ENCODE measurements at regions not wholly inside any gene's neighbourhood (a gene's known extent, or its start where the extent isn't known, plus 50 kb on each side); places are given as distances from the start of the nearest gene placed in this dataset.

- ChIA-PET POLR2A (no interaction called here), CTCF (interaction anchor here (0.9 to 1.6 kb wide), 2 partner anchors 19 to 158 kb away, joined by 3 read pairs; no protein-coding TSS in a partner anchor)
- DNase-seq (ENCODE audit: low read depth, low spot score) (no peak), FAIRE-seq (no peak)
- no peaks in the 10 kb centered on the region for H3K79me2 ChIP-seq (ENCODE audit: control insufficient read depth, insufficient read depth, low read length)
- no peaks in the 10 kb centered on the region for H3K27me3 ChIP-seq (ENCODE audit: control insufficient read depth in 2 of 2, insufficient read depth in 2 of 2, low read length in 2 of 2)
- no TSS peak for BruUV-seq (replicated peaks)
- no peak for TF ChIP-seq EZH2 (IDR thresholded peaks at IDR 0.05; ENCODE audit: borderline replicate concordance, low read depth, low read length, severe bottlenecking)
- TF ChIP-seq POLR2AphosphoS5 (IDR thresholded peaks at IDR 0.05; ENCODE audit: insufficient read depth, low read depth, low read length), result no peak
- no peaks in the 10 kb centered on the region for H4K20me1 ChIP-seq (replicated peaks; ENCODE audit: control insufficient read depth, extremely low read depth, insufficient read depth, low read length)
- no peak overlapping the region for H3K27ac ChIP-seq (ENCODE audit: insufficient read depth, low read depth, low read length)
- no peak overlapping the region for H2AFZ ChIP-seq (ENCODE audit: low read depth, low read length)
- H3K36me3 ChIP-seq (ENCODE audit: control insufficient read depth in 2 of 2, extremely low read depth in 1 of 2, insufficient read depth in 2 of 2, low read length in 2 of 2), result no peaks in the 10 kb centered on the region
- H3K9ac ChIP-seq (replicated peaks; ENCODE audit: extremely low read depth, insufficient read depth, low read length), result no peak overlapping the region
- no peaks in the 10 kb centered on the region for H3K9me1 ChIP-seq (replicated peaks; ENCODE audit: control insufficient read depth, extremely low read depth, insufficient read depth, low read length)
- H3K9me3 ChIP-seq (replicated peaks; ENCODE audit: control insufficient read depth, insufficient read depth, low read length), result no peaks in the 10 kb centered on the region
- H3K4me1 ChIP-seq (ENCODE audit: control insufficient read depth, extremely low read depth, insufficient read depth, low read length), result no peaks in the 10 kb centered on the region
- dilution Hi-C loops (cut with MboI; ENCODE audit: extremely low pct_ligation_motif_present, low sequenced_read_pairs) (no loop called here), intact Hi-C loops (cut with micrococcal nuclease) (no loop called here)
- H3K4me3 ChIP-seq (replicated peaks in 1 of 3; ENCODE audit: insufficient read depth in 1 of 3, low read depth in 1 of 3, low read length in 3 of 3), result no peak overlapping the region
- H3K4me2 ChIP-seq (ENCODE audit: insufficient read depth, low read length), result no peak overlapping the region
Observed at GRCh38 chr3:30974071-30974470, 79.6 kb upstream of the GADL1 start.

DNA sequence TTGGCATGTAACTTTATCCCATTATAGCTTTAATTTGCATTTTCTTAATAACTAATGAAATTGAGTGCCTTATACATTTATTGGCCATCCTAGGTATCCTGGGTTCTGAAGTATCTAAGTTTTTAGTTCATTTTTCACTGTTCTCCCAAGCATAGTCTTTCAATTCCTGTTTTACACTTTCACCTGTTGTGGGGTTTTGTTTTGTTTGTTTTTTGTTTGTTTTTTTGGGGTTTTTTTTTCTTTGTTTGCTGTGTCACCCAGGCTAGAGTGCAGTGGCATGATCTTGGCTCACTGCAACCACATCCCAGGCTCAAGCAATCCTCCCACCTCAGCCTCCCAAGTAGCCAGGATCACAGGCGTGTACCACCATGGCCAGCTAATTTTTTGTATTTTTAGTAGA lies 83.1 kb upstream of the GADL1 start:
- BruUV-seq (replicated peaks), result no TSS peak
- CTCF ChIA-PET, result interaction anchor here (1.0 kb wide), 1 partner anchor 155 kb away, joined by 3 read pairs; no protein-coding TSS in a partner anchor

More for the DNA sequence above, 83.1 kb upstream of the GADL1 start:
- TF ChIP-seq FOS (IDR thresholded peaks at IDR 0.05; ENCODE audit: borderline replicate concordance, insufficient read depth, low read length), result no peak
- no peak for TF ChIP-seq MYC (IDR thresholded peaks at IDR 0.05; ENCODE audit: low read depth, low read length)
- no peak for TF ChIP-seq GATA2 (IDR thresholded peaks at IDR 0.05; ENCODE audit: insufficient read depth, insufficient read length, low read depth, low read length)
- no peak for TF ChIP-seq POLR2AphosphoS5 (IDR thresholded peaks at IDR 0.05; ENCODE audit: insufficient read depth, low read depth, low read length)
- TF ChIP-seq, protein P1, sequence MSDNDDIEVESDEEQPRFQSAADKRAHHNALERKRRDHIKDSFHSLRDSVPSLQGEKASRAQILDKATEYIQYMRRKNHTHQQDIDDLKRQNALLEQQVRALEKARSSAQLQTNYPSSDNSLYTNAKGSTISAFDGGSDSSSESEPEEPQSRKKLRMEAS (IDR thresholded peaks at IDR 0.05; ENCODE audit: insufficient read depth, insufficient read length), result no peak
- no peak for TF ChIP-seq JUN (IDR thresholded peaks at IDR 0.05; ENCODE audit: borderline replicate concordance, insufficient read depth, insufficient read length, low read depth)
- no peak for TF ChIP-seq EZH2 (IDR thresholded peaks at IDR 0.05; ENCODE audit: borderline replicate concordance, low read depth, low read length, severe bottlenecking)
- TF ChIP-seq POLR2A (IDR thresholded peaks at IDR 0.05; ENCODE audit: low read depth, low read length), result no peak
- TF ChIP-seq, protein P2, sequence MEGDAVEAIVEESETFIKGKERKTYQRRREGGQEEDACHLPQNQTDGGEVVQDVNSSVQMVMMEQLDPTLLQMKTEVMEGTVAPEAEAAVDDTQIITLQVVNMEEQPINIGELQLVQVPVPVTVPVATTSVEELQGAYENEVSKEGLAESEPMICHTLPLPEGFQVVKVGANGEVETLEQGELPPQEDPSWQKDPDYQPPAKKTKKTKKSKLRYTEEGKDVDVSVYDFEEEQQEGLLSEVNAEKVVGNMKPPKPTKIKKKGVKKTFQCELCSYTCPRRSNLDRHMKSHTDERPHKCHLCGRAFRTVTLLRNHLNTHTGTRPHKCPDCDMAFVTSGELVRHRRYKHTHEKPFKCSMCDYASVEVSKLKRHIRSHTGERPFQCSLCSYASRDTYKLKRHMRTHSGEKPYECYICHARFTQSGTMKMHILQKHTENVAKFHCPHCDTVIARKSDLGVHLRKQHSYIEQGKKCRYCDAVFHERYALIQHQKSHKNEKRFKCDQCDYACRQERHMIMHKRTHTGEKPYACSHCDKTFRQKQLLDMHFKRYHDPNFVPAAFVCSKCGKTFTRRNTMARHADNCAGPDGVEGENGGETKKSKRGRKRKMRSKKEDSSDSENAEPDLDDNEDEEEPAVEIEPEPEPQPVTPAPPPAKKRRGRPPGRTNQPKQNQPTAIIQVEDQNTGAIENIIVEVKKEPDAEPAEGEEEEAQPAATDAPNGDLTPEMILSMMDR (IDR thresholded peaks at IDR 0.05; ENCODE audit: extremely low read depth in 1 of 2, insufficient read depth in 1 of 2, low read depth in 1 of 2, low read length in 2 of 2), result no peak
- H3K36me3 ChIP-seq (ENCODE audit: control insufficient read depth in 2 of 2, extremely low read depth in 1 of 2, insufficient read depth in 2 of 2, low read length in 2 of 2), result no peaks in the 10 kb centered on the region
- DNase-seq (ENCODE audit: low read depth, low spot score) (no peak), FAIRE-seq (no peak)
- no peaks in the 10 kb centered on the region for H3K4me1 ChIP-seq (ENCODE audit: control insufficient read depth, extremely low read depth, insufficient read depth, low read length)
- no peaks in the 10 kb centered on the region for H3K27me3 ChIP-seq (ENCODE audit: control insufficient read depth in 2 of 2, insufficient read depth in 2 of 2, low read length in 2 of 2)
- no peaks in the 10 kb centered on the region for H4K20me1 ChIP-seq (replicated peaks; ENCODE audit: control insufficient read depth, extremely low read depth, insufficient read depth, low read length)
- no peaks in the 10 kb centered on the region for H3K79me2 ChIP-seq (ENCODE audit: control insufficient read depth, insufficient read depth, low read length)
- no peaks in the 10 kb centered on the region for H3K9me3 ChIP-seq (replicated peaks; ENCODE audit: control insufficient read depth, insufficient read depth, low read length)
- H3K9ac ChIP-seq (replicated peaks; ENCODE audit: extremely low read depth, insufficient read depth, low read length), result no peak overlapping the region
- dilution Hi-C loops (cut with MboI; ENCODE audit: extremely low pct_ligation_motif_present, low sequenced_read_pairs), result no loop called here
- no peak overlapping the region for H2AFZ ChIP-seq (ENCODE audit: low read depth, low read length)
- no peak overlapping the region for H3K27ac ChIP-seq (ENCODE audit: insufficient read depth, low read depth, low read length)
- intact Hi-C loops (cut with micrococcal nuclease), result no loop called here
- no peak overlapping the region for H3K4me2 ChIP-seq (ENCODE audit: insufficient read depth, low read length)
- POLR2A ChIA-PET, result no interaction called here
- no peak overlapping the region for H3K4me3 ChIP-seq (replicated peaks in 1 of 3; ENCODE audit: insufficient read depth in 1 of 3, low read depth in 1 of 3, low read length in 3 of 3)
- no peaks in the 10 kb centered on the region for H3K9me1 ChIP-seq (replicated peaks; ENCODE audit: control insufficient read depth, extremely low read depth, insufficient read depth, low read length)

Data from endothelial cell of umbilical vein (primary cell).